Esophagus squamous epithelium (tissue), 4 donors: ENCODE measurements at regions not wholly inside any gene's neighbourhood (a gene's known extent, or its start where the extent isn't known, plus 50 kb on each side); places are given as distances from the start of the nearest gene placed in this dataset.

Experiments used
- POLR2A ChIP-seq, 4 donors: fragments of 450-650 bp; IDR thresholded peaks; one replicate each; pipeline ENCODE4 v1.6.1; 2017; ENCODE audit warnings: antibody characterized with exemption in 4 of 4, mild to moderate bottlenecking in 4 of 4, moderate library complexity in 3 of 4
- TF ChIP-seq, protein P1 (sequence below), 6 experiments: fragments of 450-650 bp in 4 of 6; fragments of 200-600 bp in 2 of 6; sonication (generic) in 2 of 6; IDR thresholded peaks; one replicate each; pipeline ENCODE4 v1.5.1; 2016 to 2019; ENCODE audit warnings: antibody characterized with exemption in 6 of 6, mild to moderate bottlenecking in 4 of 6, moderate library complexity in 4 of 6

DNA sequence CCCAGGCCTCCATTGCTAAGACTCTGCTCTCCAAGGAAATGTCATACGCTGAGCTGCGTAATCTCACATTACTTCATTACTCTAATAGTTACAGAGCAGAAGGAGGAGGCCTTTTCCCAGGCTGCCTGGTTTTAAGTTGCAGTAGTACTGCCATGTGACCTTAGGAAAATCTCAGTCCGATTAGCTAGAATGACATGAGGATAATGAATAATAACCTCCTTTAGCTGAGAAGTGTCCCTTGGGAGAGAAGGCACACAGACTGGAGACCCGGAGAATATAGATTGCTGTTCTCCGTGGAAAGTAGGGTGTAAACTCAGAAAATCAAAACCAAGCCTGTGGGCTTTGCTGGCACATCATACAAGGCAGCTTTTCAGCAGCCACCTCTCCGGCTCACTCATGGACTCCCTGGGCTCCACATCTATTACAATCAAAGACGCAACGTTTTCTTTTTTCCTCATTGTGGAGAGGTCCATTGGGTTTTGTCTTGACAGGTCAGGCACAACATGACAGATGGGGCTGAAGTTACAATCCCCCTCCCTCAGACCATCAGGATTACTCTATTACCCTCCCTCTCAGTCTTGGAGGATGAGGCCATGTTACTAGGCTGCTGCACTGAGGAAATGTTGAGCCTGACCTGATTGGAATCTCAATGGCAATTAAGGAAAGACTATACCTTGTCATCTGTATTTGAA lies 134.8 kb upstream of the MB21D2 start:
- TF ChIP-seq, protein P1, sequence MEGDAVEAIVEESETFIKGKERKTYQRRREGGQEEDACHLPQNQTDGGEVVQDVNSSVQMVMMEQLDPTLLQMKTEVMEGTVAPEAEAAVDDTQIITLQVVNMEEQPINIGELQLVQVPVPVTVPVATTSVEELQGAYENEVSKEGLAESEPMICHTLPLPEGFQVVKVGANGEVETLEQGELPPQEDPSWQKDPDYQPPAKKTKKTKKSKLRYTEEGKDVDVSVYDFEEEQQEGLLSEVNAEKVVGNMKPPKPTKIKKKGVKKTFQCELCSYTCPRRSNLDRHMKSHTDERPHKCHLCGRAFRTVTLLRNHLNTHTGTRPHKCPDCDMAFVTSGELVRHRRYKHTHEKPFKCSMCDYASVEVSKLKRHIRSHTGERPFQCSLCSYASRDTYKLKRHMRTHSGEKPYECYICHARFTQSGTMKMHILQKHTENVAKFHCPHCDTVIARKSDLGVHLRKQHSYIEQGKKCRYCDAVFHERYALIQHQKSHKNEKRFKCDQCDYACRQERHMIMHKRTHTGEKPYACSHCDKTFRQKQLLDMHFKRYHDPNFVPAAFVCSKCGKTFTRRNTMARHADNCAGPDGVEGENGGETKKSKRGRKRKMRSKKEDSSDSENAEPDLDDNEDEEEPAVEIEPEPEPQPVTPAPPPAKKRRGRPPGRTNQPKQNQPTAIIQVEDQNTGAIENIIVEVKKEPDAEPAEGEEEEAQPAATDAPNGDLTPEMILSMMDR (IDR thresholded peaks at IDR 0.05) = no peak
- TF ChIP-seq POLR2A (IDR thresholded peaks at IDR 0.05) = no peak
